Kidney (tissue), 13 donors: ENCODE measurements at regions not wholly inside any gene's neighbourhood (a gene's known extent, or its start where the extent isn't known, plus 50 kb on each side); places are given as distances from the start of the nearest gene placed in this dataset.
A peak's percentile ranks its signal among the peaks of the same experiment; 100 is the strongest.

Source experiments
- DNase-seq, 5 donors: peaks; one replicate each; pipeline ENCODE4 v3.0.0-alpha.2; 2013 to 2020
- FAIRE-seq: peaks from 2 replicates; lab custom pipeline; 2012; peaks lifted over from hg19 to GRCh38; lab: Jason Lieb, UNC
- H3K27ac ChIP-seq, 2 donors: one replicate each; pipeline ENCODE4 v1.7.0; 2013; ENCODE audit warnings: low read depth in 2 of 2, low read length in 2 of 2, inconsistent platforms in 1 of 2
- H3K27me3 ChIP-seq: one replicate; pipeline ENCODE4 v1.7.1; 2013; ENCODE audit warnings: low read length, inconsistent platforms; ENCODE audit not compliant: control insufficient read depth, insufficient read depth
- H3K36me3 ChIP-seq, 3 donors: one replicate each; pipeline versions ENCODE4 v1.7.0 to v1.7.1; 2013; ENCODE audit warnings: low read length in 3 of 3, control low read depth in 1 of 3, inconsistent platforms in 1 of 3; ENCODE audit not compliant: insufficient read depth in 3 of 3, control insufficient read depth in 2 of 3
- H3K4me1 ChIP-seq, 3 donors: one replicate each; pipeline versions ENCODE4 v1.7.0 to v1.7.1; 2013; ENCODE audit warnings: low read length in 3 of 3, inconsistent platforms in 1 of 3, low read depth in 1 of 3; ENCODE audit not compliant: control insufficient read depth in 2 of 3, insufficient read depth in 2 of 3
- H3K4me3 ChIP-seq, 3 donors: one replicate each; pipeline versions ENCODE4 v1.7.0 to v1.8.1; 2013; ENCODE audit warnings: low read length in 3 of 3, control low read depth in 1 of 3, inconsistent platforms in 1 of 3
- H3K9ac ChIP-seq, 3 donors: one replicate each; pipeline versions ENCODE4 v1.7.0 to v1.7.1; 2013; ENCODE audit warnings: low read length in 3 of 3, control low read depth in 1 of 3, inconsistent platforms in 1 of 3
- H3K9me3 ChIP-seq, 3 donors: one replicate each; pipeline versions ENCODE4 v1.7.0 to v1.7.1; 2013; ENCODE audit warnings: low read length in 3 of 3, control low read depth in 1 of 3, inconsistent platforms in 1 of 3; ENCODE audit not compliant: control insufficient read depth in 2 of 3, insufficient read depth in 1 of 3
- CTCF ChIP-seq: IDR thresholded peaks from 3 replicates; pipeline ENCODE4 v1.5.1; 2012; ENCODE audit warnings: mild to moderate bottlenecking, moderate library complexity, borderline replicate concordance; ENCODE audit not compliant: insufficient read depth; ENCODE audit errors: extremely low read depth
- intact Hi-C: fragments of 100-400 bp; cut with DNase I; formaldehyde crosslinking; loops from one replicate; pipeline ENCODE4 v1.11.1; 2022
- donor health status: control.
- donor health status: control.
- donor health status: control.
- donor health status: control.
- donor health status: control.
- donor health status: DM: yes; HTN: yes; CAD: no.
- donor health status: Normal renal cell carcinoma (clear cell type).

- no peaks in the 10 kb centered on the region for H3K4me1 ChIP-seq
- DNase-seq: no peak
- no peak overlapping the region for H3K27ac ChIP-seq
- peaks cover 0 to 3% (median 0%) of the 10 kb centered on the region in 3 donors for H3K9me3 ChIP-seq
- intact Hi-C loops: no loop called here
- H3K9ac ChIP-seq: no peak overlapping the region
- H3K27me3 ChIP-seq: no peaks in the 10 kb centered on the region
- no peak overlapping the region for H3K4me3 ChIP-seq
- H3K36me3 ChIP-seq: no peaks in the 10 kb centered on the region
- FAIRE-seq: no peak
- no peak for TF ChIP-seq CTCF
Measured at GRCh38 chr3:25166016-25166415, 262.0 kb upstream of the RARB start.

GRCh38 chr3:25169151-25169550 lies 258.9 kb upstream of the RARB start:
- no peaks in the 10 kb centered on the region for H3K36me3 ChIP-seq
- peak in 1 of 5 donors; percentile 56 for DNase-seq
- H3K4me3 ChIP-seq: no peak overlapping the region
- H3K9ac ChIP-seq: no peak overlapping the region
- intact Hi-C loops: no loop called here
- TF ChIP-seq CTCF: no peak
- H3K27ac ChIP-seq: no peak overlapping the region
- H3K27me3 ChIP-seq: no peaks in the 10 kb centered on the region
- H3K9me3 ChIP-seq: peaks cover 0 to 3% (median 0%) of the 10 kb centered on the region in 3 donors
- no peaks in the 10 kb centered on the region for H3K4me1 ChIP-seq
- FAIRE-seq: no peak

- intact Hi-C loops: no loop called here
- Histone ChIP-seq H3K9me3 (peaks cover 0 to 3% (median 0%) of the 10 kb centered on the region in 3 donors), H3K4me3 (no peak overlapping the region), H3K4me1 (no peaks in the 10 kb centered on the region), H3K27me3 (no peaks in the 10 kb centered on the region), H3K9ac (no peak overlapping the region), H3K27ac (no peak overlapping the region), H3K36me3 (no peaks in the 10 kb centered on the region)
- FAIRE-seq (no peak), DNase-seq (peak in 1 of 5 donors; percentile 72)
- TF ChIP-seq CTCF: no peak
Measured at GRCh38 chr3:25170021-25170420, 258.0 kb upstream of the RARB start.
